HT1080 (cell line): ENCODE measurements at regions not wholly inside any gene's neighbourhood (a gene's known extent, or its start where the extent isn't known, plus 50 kb on each side); places are given as distances from the start of the nearest gene placed in this dataset.

ENCODE experiments used
- DNase-seq: peaks from one replicate; pipeline ENCODE4 v3.0.0-alpha.2; 2015; ENCODE audit warnings: low read depth

DNA sequence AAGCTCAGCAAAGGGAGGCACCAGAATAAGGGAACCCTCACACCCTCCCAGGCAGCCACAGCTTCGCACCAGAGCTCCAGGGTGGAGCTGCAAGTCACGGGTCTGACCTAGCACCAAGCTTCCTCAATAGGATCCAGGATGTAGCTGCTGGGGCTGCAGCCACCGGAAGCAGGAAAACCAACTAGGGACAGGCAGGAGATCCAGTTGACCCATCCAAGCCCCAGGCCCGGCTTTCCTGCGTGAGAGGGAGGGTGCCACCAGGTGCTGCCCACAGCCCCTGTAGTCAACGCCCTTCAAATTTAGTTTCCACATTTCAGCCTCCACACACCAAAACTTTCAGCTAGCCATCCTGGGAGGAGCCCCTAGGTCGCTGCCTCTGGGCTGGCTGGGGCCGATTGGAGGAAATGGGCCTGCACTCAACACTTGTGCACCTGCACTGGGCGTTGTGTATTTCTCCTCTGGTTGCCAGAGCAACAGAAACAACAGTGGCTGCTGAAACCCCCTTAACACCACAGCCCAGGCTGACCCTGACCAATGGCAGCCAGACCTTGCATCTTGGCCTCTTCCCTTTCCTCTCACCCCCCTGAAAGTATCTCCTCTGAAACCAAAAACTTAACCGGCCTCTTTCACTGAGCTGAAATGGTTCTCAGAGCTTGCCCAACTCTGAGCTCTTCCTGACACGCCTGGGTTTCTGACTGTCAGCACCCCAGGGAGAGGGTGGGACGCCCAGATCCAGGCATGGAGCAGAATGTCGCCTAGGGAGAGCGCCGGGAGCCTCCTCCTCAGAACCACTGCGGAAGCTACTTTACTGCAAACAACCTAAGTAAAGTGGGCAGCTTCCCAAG, 226.5 kb upstream of the MAP3K1 start:
- DNase-seq: no peak

GRCh38 chr5:56588131-56588487, 227.2 kb upstream of the MAP3K1 start:
- DNase-seq: no peak

GRCh38 chr5:56587381-56588130, 227.8 kb upstream of the MAP3K1 start:
- no peak for DNase-seq

- no peak for DNase-seq
These were observed 229.2 kb upstream of the MAP3K1 start for GRCh38 chr5:56585999-56586691.

DNA sequence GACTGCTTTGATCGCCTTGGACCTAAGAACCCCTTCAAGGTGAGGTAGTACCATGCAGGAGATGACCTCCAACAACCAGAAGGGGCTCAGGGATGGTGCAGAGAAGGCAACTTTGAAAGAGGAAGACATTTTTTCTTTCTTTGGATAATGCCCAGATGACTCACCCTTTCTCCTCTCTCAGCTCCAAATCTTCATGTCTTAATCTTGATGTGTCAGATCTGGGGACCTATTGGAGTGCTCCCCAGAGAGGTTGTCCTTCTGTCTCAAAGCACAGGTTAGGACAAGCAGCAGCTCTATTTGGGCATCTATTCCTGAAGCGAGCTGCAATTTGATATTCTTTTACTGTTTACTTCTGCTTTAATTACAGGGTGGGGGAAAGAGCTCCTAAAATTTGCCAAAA, 229.9 kb upstream of the MAP3K1 start:
- DNase-seq: no peak

DNA sequence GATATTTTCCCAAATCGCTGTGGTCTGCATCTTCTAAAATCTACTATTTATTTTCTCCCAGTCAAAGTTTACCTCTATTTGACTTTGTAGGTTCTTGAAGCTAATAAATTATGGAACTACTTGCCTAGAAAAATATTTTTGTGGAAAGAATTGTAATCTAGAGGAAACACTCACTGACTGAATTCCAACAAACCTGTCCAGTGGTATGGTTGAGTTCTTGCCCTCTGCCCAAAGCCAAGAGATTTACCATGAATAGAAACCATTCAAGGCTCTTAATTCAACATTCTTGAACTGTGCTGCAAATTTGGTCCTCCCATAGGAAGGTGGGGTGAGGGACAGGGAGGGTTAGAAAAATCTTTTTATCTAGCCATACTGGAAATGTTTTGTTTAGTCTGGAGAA, 233.9 kb upstream of the MAP3K1 start:
- DNase-seq: no peak

DNA sequence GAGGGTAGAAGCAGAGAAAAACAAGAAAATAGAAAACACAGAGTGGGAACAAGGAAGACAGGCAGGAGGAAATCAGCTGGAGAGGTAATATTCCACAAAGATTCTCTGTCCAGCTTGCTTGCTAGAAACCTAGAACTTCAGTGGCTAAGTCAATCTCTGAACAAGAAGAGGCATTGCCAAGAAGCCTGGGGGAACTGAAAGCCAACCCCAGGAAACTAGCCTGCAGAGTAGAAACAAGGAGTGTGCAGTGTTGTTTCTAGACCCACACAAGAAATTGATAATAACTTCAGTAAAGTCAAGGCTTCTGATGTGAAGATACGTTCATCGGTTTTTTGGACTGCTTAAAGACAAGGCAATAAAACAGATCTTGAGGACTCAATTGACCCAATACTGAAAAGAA, 234.5 kb upstream of the MAP3K1 start:
- DNase-seq: no peak

- DNase-seq: no peak
These were observed 239.5 kb upstream of the MAP3K1 start for GRCh38 chr5:56575821-56576220.

- DNase-seq: no peak
These were observed 240.6 kb upstream of the MAP3K1 start for GRCh38 chr5:56574778-56575177.

- DNase-seq: no peak
These were observed 245.8 kb upstream of the MAP3K1 start for GRCh38 chr5:56569566-56569965.

- no peak for DNase-seq
These were observed 246.3 kb upstream of the MAP3K1 start for GRCh38 chr5:56569076-56569475.

- DNase-seq: no peak
These were observed 248.1 kb upstream of the MAP3K1 start for GRCh38 chr5:56567278-56567677.

DNA sequence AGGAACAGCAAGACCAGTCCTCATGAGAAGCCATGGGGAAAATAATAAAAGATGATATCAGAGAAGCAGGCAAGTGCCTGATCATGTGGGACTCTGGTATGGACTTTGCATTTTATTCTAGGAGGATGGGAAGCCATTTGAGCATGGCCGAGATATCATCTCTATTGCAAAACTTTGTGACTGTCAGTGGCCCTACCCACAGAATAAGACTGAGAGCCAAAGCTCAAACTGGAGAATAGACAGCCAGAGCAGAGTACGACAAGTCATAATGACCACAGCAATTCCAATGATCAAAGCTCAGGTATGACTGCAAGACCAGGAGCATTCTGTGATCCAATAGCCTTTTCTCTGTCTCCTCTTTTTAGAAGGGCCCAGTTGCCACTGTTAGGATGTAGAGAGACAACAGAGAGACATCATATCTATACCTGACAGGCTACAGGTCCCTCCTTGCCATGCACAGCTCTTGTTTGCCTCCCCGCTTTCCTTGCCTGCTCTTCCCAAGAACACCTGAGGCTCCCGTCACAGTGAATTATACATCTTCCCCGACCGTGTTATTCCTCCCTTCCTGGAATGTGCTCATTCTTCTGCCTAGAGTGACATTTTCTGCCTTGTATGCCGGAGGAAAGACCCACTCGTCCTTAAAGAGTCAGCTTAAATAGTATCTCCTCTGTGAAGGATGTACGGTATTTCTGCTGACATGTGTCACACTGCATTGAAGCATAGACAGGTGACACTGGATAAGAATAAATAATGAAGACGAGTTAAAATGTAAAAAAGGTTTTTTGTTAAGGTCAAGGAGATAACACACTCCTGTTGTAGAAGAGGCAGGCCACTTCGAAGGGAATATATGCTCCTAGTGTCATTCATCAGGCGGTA, 248.7 kb upstream of the MAP3K1 start:
- no peak for DNase-seq

GRCh38 chr5:56565644-56566043, 249.7 kb upstream of the MAP3K1 start:
- DNase-seq: no peak

GRCh38 chr5:56565283-56565615, 250.1 kb upstream of the MAP3K1 start:
- no peak for DNase-seq

GRCh38 chr5:56564541-56565282, 250.6 kb upstream of the MAP3K1 start:
- DNase-seq: no peak

DNA sequence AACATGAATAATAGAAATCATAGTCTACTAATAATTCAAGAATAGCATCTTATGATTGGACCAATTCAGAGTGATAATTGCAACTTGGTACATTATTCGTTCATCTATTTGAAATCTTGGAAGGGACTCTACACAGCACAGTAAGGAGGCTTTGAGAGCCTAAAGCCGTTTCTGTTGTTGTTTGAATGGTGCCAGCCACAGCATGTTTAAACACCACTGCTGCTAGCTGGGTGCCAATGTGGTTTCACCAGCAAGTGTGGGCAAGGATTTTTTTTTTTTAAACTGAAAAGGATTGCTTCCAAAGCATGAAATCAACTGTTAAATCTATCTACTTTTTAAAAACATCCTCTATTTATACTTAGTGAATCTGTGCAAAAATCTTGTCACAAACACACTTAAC, 253.9 kb upstream of the MAP3K1 start:
- DNase-seq: no peak

- no peak for DNase-seq
These were observed 257.1 kb upstream of the MAP3K1 start for GRCh38 chr5:56558131-56558745.

- no peak for DNase-seq
These were observed 258.2 kb upstream of the MAP3K1 start for GRCh38 chr5:56557198-56557597.

- no peak for DNase-seq
These were observed 262.6 kb upstream of the MAP3K1 start for GRCh38 chr5:56552612-56553268.
